Endodermal cell (in vitro differentiated cells): ENCODE measurements at regions not wholly inside any gene's neighbourhood (a gene's known extent, or its start where the extent isn't known, plus 50 kb on each side); places are given as distances from the start of the nearest gene placed in this dataset.

Experiments
- DNase-seq: peaks from one replicate; pipeline ENCODE4 v3.0.0-alpha.2; 2017
- H3K27ac ChIP-seq: 2 replicates; pipeline ENCODE4 v1.5.1; 2013; ENCODE audit warnings: mild to moderate bottlenecking, low read depth, low read length, moderate library complexity
- H3K27me3 ChIP-seq: 2 replicates; pipeline ENCODE4 v1.6.1; 2013; ENCODE audit warnings: mild to moderate bottlenecking, low read length, moderate library complexity; ENCODE audit not compliant: insufficient read depth, control insufficient read depth, poor library complexity, severe bottlenecking
- H3K36me3 ChIP-seq: 2 replicates; pipeline ENCODE4 v1.7.0; 2013; ENCODE audit warnings: mild to moderate bottlenecking, low read length, moderate library complexity; ENCODE audit not compliant: control insufficient read depth, insufficient read depth
- H3K4me1 ChIP-seq: one replicate; pipeline ENCODE4 v1.7.0; 2013; ENCODE audit warnings: low read length; ENCODE audit not compliant: control insufficient read depth, insufficient read depth
- H3K4me3 ChIP-seq: 2 replicates; pipeline ENCODE4 v1.5.1; 2013; ENCODE audit warnings: mild to moderate bottlenecking, low read length, moderate library complexity
- H3K9ac ChIP-seq: 2 replicates; pipeline ENCODE4 v1.6.1; 2013; ENCODE audit warnings: mild to moderate bottlenecking, low read length, moderate library complexity; ENCODE audit not compliant: poor library complexity, severe bottlenecking; ENCODE audit errors: extremely low read depth
- H3K9me3 ChIP-seq: 2 replicates; pipeline ENCODE4 v1.6.1; 2013; ENCODE audit warnings: mild to moderate bottlenecking, low read length, moderate library complexity; ENCODE audit not compliant: control insufficient read depth
- H3K27ac Mint-ChIP-seq: 2 replicates; pipeline ENCODE4 v1.8.0; 2020; ENCODE audit warnings: mixed read lengths
- H3K27me3 Mint-ChIP-seq: 2 replicates; pipeline ENCODE4 v1.8.0; 2021; ENCODE audit warnings: mild to moderate bottlenecking, mixed read lengths; ENCODE audit not compliant: insufficient read depth
- H3K36me3 Mint-ChIP-seq: 2 replicates; pipeline ENCODE4 v1.8.0; 2020; ENCODE audit warnings: low read depth, mixed read lengths
- H3K4me1 Mint-ChIP-seq: 2 replicates; pipeline ENCODE4 v1.8.0; 2020; ENCODE audit warnings: mixed read lengths
- H3K4me3 Mint-ChIP-seq: 2 replicates; pipeline ENCODE4 v1.8.0; 2020; ENCODE audit warnings: mild to moderate bottlenecking, moderate library complexity, mixed read lengths
- H3K9me3 Mint-ChIP-seq: 2 replicates; pipeline ENCODE4 v1.8.0; 2020; ENCODE audit warnings: mild to moderate bottlenecking, mixed read lengths
- CTCF ChIP-seq: fragments of 200-600 bp; sonication (generic); conservative IDR thresholded peaks from 2 replicates; pipeline ENCODE4 v1.5.0; 2021; ENCODE audit warnings: antibody characterized with exemption, mild to moderate bottlenecking
- WGBS, 2 experiments: methylation state at CpG; one replicate each; pipeline versions ENCODE4 v1.1.5 to v1.1.7; 2013; ENCODE audit warnings: missing lambda C conversion rate in 2 of 2, mixed read lengths in 1 of 2; ENCODE audit not compliant: insufficient coverage in 1 of 2, insufficient read length in 1 of 2; 5-methylcytosine and 5-hydroxymethylcytosine counted together

- Mint-ChIP-seq H3K36me3 (no peaks in the 10 kb centered on the region), H3K4me1 (peaks cover 12% of the 10 kb centered on the region), H3K9me3 (no peaks in the 10 kb centered on the region), H3K27me3 (peaks cover 77% of the 10 kb centered on the region), H3K27ac (no peak overlapping the region), H3K4me3 (no peak overlapping the region)
- Histone ChIP-seq H3K36me3 (no peaks in the 10 kb centered on the region), H3K4me3 (no peak overlapping the region), H3K4me1 (peaks cover 7% of the 10 kb centered on the region), H3K27me3 (peaks cover 67% of the 10 kb centered on the region), H3K27ac (no peak overlapping the region), H3K9me3 (no peaks in the 10 kb centered on the region), H3K9ac (no peak overlapping the region)
- no peak for TF ChIP-seq CTCF
- no peak for DNase-seq
- WGBS, 2 experiments: 95 to 96% methylated on average over 4 of the region's 4 CpGs
Observed at GRCh38 chr5:173774271-173774761, 113.8 kb upstream of the CPEB4 start.

GRCh38 chr5:173775261-173776197 lies 112.6 kb upstream of the CPEB4 start:
- Mint-ChIP-seq H3K9me3 (no peaks in the 10 kb centered on the region), H3K4me3 (no peak overlapping the region), H3K27ac (no peak overlapping the region), H3K27me3 (peaks cover 88% of the 10 kb centered on the region), H3K36me3 (no peaks in the 10 kb centered on the region), H3K4me1 (peaks cover 13% of the 10 kb centered on the region)
- H3K27ac ChIP-seq: no peak overlapping the region
- no peaks in the 10 kb centered on the region for H3K9me3 ChIP-seq
- no peak overlapping the region for H3K9ac ChIP-seq
- H3K27me3 ChIP-seq: peaks cover 75% of the 10 kb centered on the region
- H3K4me3 ChIP-seq: no peak overlapping the region
- H3K4me1 ChIP-seq: peaks cover 7% of the 10 kb centered on the region
- no peak for TF ChIP-seq CTCF
- no peak for DNase-seq
- 90 to 100% methylated on average over 7 to 12 of the region's 12 CpGs for WGBS, 2 experiments
- H3K36me3 ChIP-seq: no peaks in the 10 kb centered on the region

- Histone ChIP-seq H3K9me3 (no peaks in the 10 kb centered on the region), H3K4me3 (no peak overlapping the region), H3K9ac (no peak overlapping the region), H3K27me3 (peaks cover 77% of the 10 kb centered on the region), H3K4me1 (peaks cover 3% of the 10 kb centered on the region), H3K27ac (no peak overlapping the region), H3K36me3 (no peaks in the 10 kb centered on the region)
- Mint-ChIP-seq H3K4me1 (peaks cover 14% of the 10 kb centered on the region), H3K4me3 (no peak overlapping the region), H3K27me3 (peaks cover 84% of the 10 kb centered on the region), H3K9me3 (no peaks in the 10 kb centered on the region), H3K36me3 (no peaks in the 10 kb centered on the region), H3K27ac (no peak overlapping the region)
- DNase-seq: no peak
- no peak for TF ChIP-seq CTCF
- 89% methylated on average over 3 of the region's 3 CpGs for WGBS, 2 experiments
Observed at GRCh38 chr5:173777149-173777548, 111.0 kb upstream of the CPEB4 start.
